Thyroid gland (tissue), 4 donors: ENCODE measurements at regions not wholly inside any gene's neighbourhood (a gene's known extent, or its start where the extent isn't known, plus 50 kb on each side); places are given as distances from the start of the nearest gene placed in this dataset.

ENCODE experiments used
- DNase-seq, 2 donors: peaks; one replicate each; pipeline ENCODE4 v3.0.0-alpha.2; 2019
- H3K27ac ChIP-seq, 3 donors: fragments of 200-600 bp; sonication (generic); 1 replicate in 2 of 3; 2 replicates in 1 of 3; pipeline ENCODE4 v1.5.1; 2016 to 2019; ENCODE audit warnings: mild to moderate bottlenecking in 1 of 3, moderate library complexity in 1 of 3
- H3K27me3 ChIP-seq: fragments of 200-600 bp; sonication (generic); one replicate; pipeline ENCODE4 v1.5.1; 2019
- H3K36me3 ChIP-seq, 2 donors: fragments of 200-600 bp; sonication (generic); one replicate each; pipeline ENCODE4 v1.5.1; 2016 to 2019
- H3K4me1 ChIP-seq, 2 donors: fragments of 200-600 bp; sonication (generic); one replicate each; pipeline ENCODE4 v1.5.1; 2017 to 2019
- H3K4me3 ChIP-seq, 3 donors: fragments of 200-600 bp; sonication (generic); replicated peaks in 1 of 3; 1 replicate in 2 of 3; 2 replicates in 1 of 3; pipeline ENCODE4 v1.5.1; 2016; ENCODE audit warnings: mild to moderate bottlenecking in 1 of 3
- H3K9me3 ChIP-seq: fragments of 200-600 bp; sonication (generic); one replicate; pipeline ENCODE4 v1.5.1; 2017
- CTCF ChIP-seq, 6 experiments: fragments of 200-600 bp in 3 of 6; fragments of 450-650 bp in 3 of 6; sonication (generic) in 3 of 6; IDR thresholded peaks; one replicate each; pipeline ENCODE4 v1.5.1; 2016 to 2019; ENCODE audit warnings: antibody characterized with exemption in 6 of 6, mild to moderate bottlenecking in 2 of 6, inconsistent platforms in 1 of 6, moderate library complexity in 1 of 6
- POLR2A ChIP-seq, 2 donors: fragments of 450-650 bp; IDR thresholded peaks; one replicate each; pipeline ENCODE4 v1.6.1; 2017; ENCODE audit warnings: antibody characterized with exemption in 2 of 2, mild to moderate bottlenecking in 2 of 2, moderate library complexity in 1 of 2
- WGBS, 2 donors: methylation state at CpG; one replicate each; pipeline ENCODE4 v1.1.5; 2017; 5-methylcytosine and 5-hydroxymethylcytosine counted together
- intact Hi-C: fragments of 100-400 bp; cut with DNase I; formaldehyde crosslinking; loops from one replicate; pipeline ENCODE4 v1.15.1; 2023

GRCh38 chr11:101180481-101180880, 50.9 kb upstream of the PGR start:
- intact Hi-C loops, result no loop called here
- 77 to 88% methylated on average over 1 of the region's 1 CpG for WGBS, 2 donors
- TF ChIP-seq POLR2A (IDR thresholded peaks at IDR 0.05) (no peak), CTCF (IDR thresholded peaks at IDR 0.05) (no peak)

More at GRCh38 chr11:101180481-101180880, 50.9 kb upstream of the PGR start:
- no peaks in the 10 kb centered on the region for H3K4me1 ChIP-seq
- DNase-seq, result no peak
- H3K27me3 ChIP-seq, result no peaks in the 10 kb centered on the region
- H3K9me3 ChIP-seq, result no peaks in the 10 kb centered on the region
- H3K4me3 ChIP-seq, result no peak overlapping the region
- H3K36me3 ChIP-seq, result no peaks in the 10 kb centered on the region
- H3K27ac ChIP-seq, result no peak overlapping the region
